Astrocyte of the hippocampus (primary cell): ENCODE measurements at regions not wholly inside any gene's neighbourhood (a gene's known extent, or its start where the extent isn't known, plus 50 kb on each side); places are given as distances from the start of the nearest gene placed in this dataset.

Experiments
- DNase-seq: peaks from one replicate; pipeline ENCODE4 v3.0.0; 2011; ENCODE audit warnings: low read depth, low spot score

- peak; percentile 12 for DNase-seq
Measured at GRCh38 chr9:23537192-23538066, 288.6 kb downstream of the ELAVL2 start.

- peak; percentile 13 for DNase-seq
Measured at GRCh38 chr9:23538067-23538402, 288.0 kb downstream of the ELAVL2 start.

GRCh38 chr9:23538461-23539003 is 287.5 kb downstream of the ELAVL2 start:
- DNase-seq = no peak

- DNase-seq = no peak
Measured at GRCh38 chr9:23539311-23539710, 286.7 kb downstream of the ELAVL2 start.

GRCh38 chr9:23541976-23542375 is 284.1 kb downstream of the ELAVL2 start:
- DNase-seq = no peak

- peak; percentile 18 for DNase-seq
Measured at GRCh38 chr9:23542438-23542837, 283.6 kb downstream of the ELAVL2 start.

- no peak for DNase-seq
Measured at GRCh38 chr9:23542927-23543326, 283.1 kb downstream of the ELAVL2 start.

GRCh38 chr9:23543419-23543818 is 282.6 kb downstream of the ELAVL2 start:
- peak; percentile 42 for DNase-seq

GRCh38 chr9:23545728-23546127 is 280.3 kb downstream of the ELAVL2 start:
- DNase-seq = no peak

GRCh38 chr9:23551311-23551721 is 274.7 kb downstream of the ELAVL2 start:
- no peak for DNase-seq

GRCh38 chr9:23551929-23552707 is 273.9 kb downstream of the ELAVL2 start:
- no peak for DNase-seq

GRCh38 chr9:23552876-23553601 is 273.0 kb downstream of the ELAVL2 start:
- DNase-seq = no peak

GRCh38 chr9:23554686-23555085 is 271.4 kb downstream of the ELAVL2 start:
- DNase-seq = no peak

- DNase-seq = peak; percentile 13
Measured at GRCh38 chr9:23555851-23556250, 270.2 kb downstream of the ELAVL2 start.

GRCh38 chr9:23556459-23556858 is 269.6 kb downstream of the ELAVL2 start:
- DNase-seq = peak; percentile 57

GRCh38 chr9:23557689-23558088 is 268.4 kb downstream of the ELAVL2 start:
- DNase-seq = peak; percentile 32

GRCh38 chr9:23559522-23559921 is 266.5 kb downstream of the ELAVL2 start:
- no peak for DNase-seq

- DNase-seq = peak; percentile 45
Measured at GRCh38 chr9:23563517-23563916, 262.5 kb downstream of the ELAVL2 start.

GRCh38 chr9:23567516-23568165 is 258.4 kb downstream of the ELAVL2 start:
- no peak for DNase-seq

GRCh38 chr9:23571414-23572104 is 254.5 kb downstream of the ELAVL2 start:
- DNase-seq = no peak

GRCh38 chr9:23573800-23574199 is 252.2 kb downstream of the ELAVL2 start:
- DNase-seq = no peak
